ENCODE measurements at regions not wholly inside any gene's neighbourhood (a gene's known extent, or its start where the extent isn't known, plus 50 kb on each side); places are given as distances from the start of the nearest gene placed in this dataset.

- peaks cover 8% of the 10 kb centered on the region for H3K9me3 Mint-ChIP-seq
- H3K27ac Mint-ChIP-seq: no peak overlapping the region
- DNase-seq (no peak), ATAC-seq (no peak)
- H3K36me3 Mint-ChIP-seq (ENCODE audit: low read depth): no peaks in the 10 kb centered on the region
- H3K4me3 Mint-ChIP-seq: no peak overlapping the region
- no peaks in the 10 kb centered on the region for H3K27me3 Mint-ChIP-seq
- H3K4me1 Mint-ChIP-seq: no peaks in the 10 kb centered on the region
Observed at GRCh38 chr17:71396711-71397110, 724.1 kb upstream of the SOX9 start.

- no peak for DNase-seq
- ATAC-seq: no peak
- H3K36me3 Mint-ChIP-seq (ENCODE audit: low read depth): no peaks in the 10 kb centered on the region
- H3K27me3 Mint-ChIP-seq: no peaks in the 10 kb centered on the region
- H3K9me3 Mint-ChIP-seq: peaks cover 6% of the 10 kb centered on the region
- no peak overlapping the region for H3K4me3 Mint-ChIP-seq
- no peak overlapping the region for H3K27ac Mint-ChIP-seq
- no peaks in the 10 kb centered on the region for H3K4me1 Mint-ChIP-seq
Observed at GRCh38 chr17:71398025-71398424, 722.8 kb upstream of the SOX9 start.

GRCh38 chr17:71398800-71399219 lies 722.0 kb upstream of the SOX9 start:
- Mint-ChIP-seq H3K4me1 (no peaks in the 10 kb centered on the region), H3K36me3 (ENCODE audit: low read depth) (no peaks in the 10 kb centered on the region), H3K27ac (no peak overlapping the region), H3K27me3 (no peaks in the 10 kb centered on the region), H3K9me3 (peaks cover 6% of the 10 kb centered on the region), H3K4me3 (no peak overlapping the region)
- ATAC-seq (no peak), DNase-seq (no peak)

GRCh38 chr17:71399221-71399620 lies 721.6 kb upstream of the SOX9 start:
- DNase-seq (no peak), ATAC-seq (no peak)
- H3K9me3 Mint-ChIP-seq: peaks cover 6% of the 10 kb centered on the region
- no peak overlapping the region for H3K4me3 Mint-ChIP-seq
- no peak overlapping the region for H3K27ac Mint-ChIP-seq
- no peaks in the 10 kb centered on the region for H3K36me3 Mint-ChIP-seq (ENCODE audit: low read depth)
- H3K27me3 Mint-ChIP-seq: no peaks in the 10 kb centered on the region
- H3K4me1 Mint-ChIP-seq: no peaks in the 10 kb centered on the region

- no peak for ATAC-seq
- no peak overlapping the region for H3K4me3 Mint-ChIP-seq
- H3K9me3 Mint-ChIP-seq: peaks cover 6% of the 10 kb centered on the region
- H3K27ac Mint-ChIP-seq: no peak overlapping the region
- no peaks in the 10 kb centered on the region for H3K4me1 Mint-ChIP-seq
- no peaks in the 10 kb centered on the region for H3K36me3 Mint-ChIP-seq (ENCODE audit: low read depth)
- H3K27me3 Mint-ChIP-seq: no peaks in the 10 kb centered on the region
- no peak for DNase-seq
Observed at GRCh38 chr17:71399649-71400048, 721.2 kb upstream of the SOX9 start.

GRCh38 chr17:71402007-71402406 lies 718.8 kb upstream of the SOX9 start:
- Mint-ChIP-seq H3K27me3 (no peaks in the 10 kb centered on the region), H3K9me3 (peaks cover 6% of the 10 kb centered on the region), H3K27ac (no peak overlapping the region), H3K4me1 (no peaks in the 10 kb centered on the region), H3K4me3 (no peak overlapping the region), H3K36me3 (ENCODE audit: low read depth) (no peaks in the 10 kb centered on the region)
- no peak for ATAC-seq
- DNase-seq: no peak

- Mint-ChIP-seq H3K27me3 (no peaks in the 10 kb centered on the region), H3K4me3 (no peak overlapping the region), H3K27ac (no peak overlapping the region), H3K36me3 (ENCODE audit: low read depth) (no peaks in the 10 kb centered on the region), H3K4me1 (no peaks in the 10 kb centered on the region), H3K9me3 (peaks cover 3% of the 10 kb centered on the region)
- no peak for ATAC-seq
- no peak for DNase-seq
Observed at GRCh38 chr17:71402661-71403141, 718.1 kb upstream of the SOX9 start.

- H3K27me3 Mint-ChIP-seq: no peaks in the 10 kb centered on the region
- H3K4me3 Mint-ChIP-seq: no peak overlapping the region
- DNase-seq (no peak), ATAC-seq (no peak)
- no peak overlapping the region for H3K27ac Mint-ChIP-seq
- no peaks in the 10 kb centered on the region for H3K4me1 Mint-ChIP-seq
- H3K9me3 Mint-ChIP-seq: no peaks in the 10 kb centered on the region
- no peaks in the 10 kb centered on the region for H3K36me3 Mint-ChIP-seq (ENCODE audit: low read depth)
Observed at GRCh38 chr17:71405101-71405500, 715.7 kb upstream of the SOX9 start.

GRCh38 chr17:71407981-71408380 lies 712.8 kb upstream of the SOX9 start:
- Mint-ChIP-seq H3K27me3 (no peaks in the 10 kb centered on the region), H3K9me3 (peaks cover 4% of the 10 kb centered on the region), H3K36me3 (ENCODE audit: low read depth) (no peaks in the 10 kb centered on the region), H3K27ac (no peak overlapping the region), H3K4me1 (no peaks in the 10 kb centered on the region), H3K4me3 (no peak overlapping the region)
- ATAC-seq: no peak
- DNase-seq: no peak

- Mint-ChIP-seq H3K36me3 (ENCODE audit: low read depth) (no peaks in the 10 kb centered on the region), H3K27me3 (no peaks in the 10 kb centered on the region), H3K4me1 (no peaks in the 10 kb centered on the region), H3K9me3 (peaks cover 4% of the 10 kb centered on the region), H3K27ac (no peak overlapping the region), H3K4me3 (no peak overlapping the region)
- ATAC-seq: no peak
- no peak for DNase-seq
Observed at GRCh38 chr17:71409137-71409536, 711.7 kb upstream of the SOX9 start.

- Mint-ChIP-seq H3K27me3 (no peaks in the 10 kb centered on the region), H3K27ac (no peak overlapping the region), H3K4me3 (no peak overlapping the region), H3K9me3 (peaks cover 4% of the 10 kb centered on the region), H3K4me1 (no peaks in the 10 kb centered on the region), H3K36me3 (ENCODE audit: low read depth) (no peaks in the 10 kb centered on the region)
- DNase-seq (no peak), ATAC-seq (no peak)
Observed at GRCh38 chr17:71409712-71410111, 711.1 kb upstream of the SOX9 start.

- Mint-ChIP-seq H3K4me3 (no peak overlapping the region), H3K27ac (no peak overlapping the region), H3K36me3 (ENCODE audit: low read depth) (no peaks in the 10 kb centered on the region), H3K27me3 (no peaks in the 10 kb centered on the region), H3K4me1 (no peaks in the 10 kb centered on the region), H3K9me3 (peaks cover 10% of the 10 kb centered on the region)
- ATAC-seq (no peak), DNase-seq (no peak)
Observed at GRCh38 chr17:71412803-71413202, 708.0 kb upstream of the SOX9 start.

GRCh38 chr17:71413935-71414334 lies 706.9 kb upstream of the SOX9 start:
- no peaks in the 10 kb centered on the region for H3K36me3 Mint-ChIP-seq (ENCODE audit: low read depth)
- DNase-seq (no peak), ATAC-seq (no peak)
- no peaks in the 10 kb centered on the region for H3K27me3 Mint-ChIP-seq
- H3K27ac Mint-ChIP-seq: no peak overlapping the region
- H3K4me3 Mint-ChIP-seq: no peak overlapping the region
- H3K9me3 Mint-ChIP-seq: peaks cover 10% of the 10 kb centered on the region
- no peaks in the 10 kb centered on the region for H3K4me1 Mint-ChIP-seq

GRCh38 chr17:71417142-71417541 lies 703.7 kb upstream of the SOX9 start:
- H3K27ac Mint-ChIP-seq: no peak overlapping the region
- ATAC-seq: no peak
- DNase-seq: no peak
- H3K4me1 Mint-ChIP-seq: no peaks in the 10 kb centered on the region
- no peak overlapping the region for H3K4me3 Mint-ChIP-seq
- H3K9me3 Mint-ChIP-seq: peaks cover 9% of the 10 kb centered on the region
- H3K27me3 Mint-ChIP-seq: no peaks in the 10 kb centered on the region
- no peaks in the 10 kb centered on the region for H3K36me3 Mint-ChIP-seq (ENCODE audit: low read depth)

GRCh38 chr17:71422968-71423367 lies 697.9 kb upstream of the SOX9 start:
- Mint-ChIP-seq H3K27me3 (no peaks in the 10 kb centered on the region), H3K36me3 (ENCODE audit: low read depth) (no peaks in the 10 kb centered on the region)
- ATAC-seq: no peak

GRCh38 chr17:71423871-71424546 lies 696.8 kb upstream of the SOX9 start:
- H3K9me3 Mint-ChIP-seq: peaks cover 12% of the 10 kb centered on the region
- H3K4me1 Mint-ChIP-seq: no peaks in the 10 kb centered on the region
- H3K27ac Mint-ChIP-seq: no peak overlapping the region
- H3K27me3 Mint-ChIP-seq: no peaks in the 10 kb centered on the region
- no peaks in the 10 kb centered on the region for H3K36me3 Mint-ChIP-seq (ENCODE audit: low read depth)
- no peak overlapping the region for H3K4me3 Mint-ChIP-seq
- ATAC-seq: no peak
- DNase-seq: no peak

More at GRCh38 chr17:71422968-71423367, 697.9 kb upstream of the SOX9 start:
- DNase-seq: no peak
- no peaks in the 10 kb centered on the region for H3K4me1 Mint-ChIP-seq
- H3K27ac Mint-ChIP-seq: no peak overlapping the region
- no peak overlapping the region for H3K4me3 Mint-ChIP-seq
- H3K9me3 Mint-ChIP-seq: peaks cover 8% of the 10 kb centered on the region

Measured in activated naive CD8-positive, alpha-beta T cell treated with anti-CD3 and anti-CD28 coated beads, Interleukin-2, amount 50 U/mL, for 24 hours (primary cell).